Heart left ventricle (tissue), 16 donors: ENCODE measurements at regions not wholly inside any gene's neighbourhood (a gene's known extent, or its start where the extent isn't known, plus 50 kb on each side); places are given as distances from the start of the nearest gene placed in this dataset.

Experiments
- ATAC-seq, 4 donors: fragments of 200-7000 bp; cut with Tn5 transposase; one replicate each; pipeline ENCODE4 v1.9.1; 2020 to 2022; ENCODE audit warnings: moderate library complexity in 4 of 4, mild to moderate bottlenecking in 3 of 4, moderate number of reproducible peaks in 1 of 4
- DNase-seq, 5 donors: peaks; one replicate each; pipeline ENCODE4 v3.0.0-alpha.2; 2020
- H3K27ac ChIP-seq, 12 donors: fragments of 200-600 bp; sonication (generic) in 4 of 12; one replicate each; pipeline versions ENCODE4 v1.5.0 to v1.8.0; 2016 to 2022; ENCODE audit warnings: mild to moderate bottlenecking in 2 of 12
- H3K27me3 ChIP-seq, 9 donors: fragments of 200-600 bp; sonication (generic) in 2 of 9; one replicate each; pipeline versions ENCODE4 v1.5.1 to v1.8.0; 2016 to 2022; ENCODE audit warnings: mild to moderate bottlenecking in 3 of 9
- H3K36me3 ChIP-seq, 9 donors: fragments of 200-600 bp; sonication (generic) in 2 of 9; one replicate each; pipeline versions ENCODE4 v1.5.0 to v1.8.0; 2018 to 2022; ENCODE audit warnings: mild to moderate bottlenecking in 2 of 9
- H3K4me1 ChIP-seq, 12 donors: fragments of 200-600 bp; sonication (generic) in 4 of 12; one replicate each; pipeline versions ENCODE4 v1.5.0 to v1.8.0; 2016 to 2022; ENCODE audit warnings: mild to moderate bottlenecking in 3 of 12
- H3K4me3 ChIP-seq, 12 donors: fragments of 200-600 bp; sonication (generic) in 4 of 12; one replicate each; pipeline versions ENCODE4 v1.5.0 to v1.8.0; 2017 to 2022; ENCODE audit warnings: mild to moderate bottlenecking in 9 of 12, moderate library complexity in 4 of 12
- H3K9me3 ChIP-seq, 12 donors: fragments of 200-600 bp; sonication (generic) in 4 of 12; one replicate each; pipeline versions ENCODE4 v1.5.0 to v1.8.0; 2016 to 2022; ENCODE audit warnings: mild to moderate bottlenecking in 1 of 12
- POLR2A ChIP-seq, 2 donors: fragments of 450-650 bp; IDR thresholded peaks; one replicate each; pipeline ENCODE4 v1.6.1; 2017; ENCODE audit warnings: antibody characterized with exemption in 2 of 2, mild to moderate bottlenecking in 2 of 2, moderate library complexity in 2 of 2
- WGBS, 4 donors: extraction: QIAGEN DNeasy Blood & Tissue Kit in 2 of 4; methylation state at CpG; one replicate each; pipeline versions ENCODE4 v1.1.5 to v1.1.7; 2013 to 2018; 5-methylcytosine and 5-hydroxymethylcytosine counted together
- intact Hi-C, 10 donors: fragments of 100-400 bp; cut with DNase I; formaldehyde crosslinking; loops; one replicate each; pipeline versions ENCODE4 v1.11.1 to v1.14.2; 2022
- TF ChIP-seq, protein P1 (sequence below), 12 donors: fragments of 200-600 bp; sonication (generic) in 4 of 12; IDR thresholded peaks; one replicate each; pipeline versions ENCODE4 v1.5.0 to v1.8.0; 2018 to 2022; ENCODE audit warnings: antibody characterized with exemption in 12 of 12, mild to moderate bottlenecking in 5 of 12
- donor health status: ischemic (EF 13 %, LVEDD 7.1; RV severe dilation, severe dysfunction).
- donor health status: healthy with polysubstance abuse.
- donor health status: DM: no; HTN: yes; CAD: no.
- donor health status: DM: no; HTN: no; CAD: no.
- donor health status: ischemic (EF 25% LVEDD 6.9; RV normal size, moderate dysfunction).
- donor health status: ischemic (EF 25% LVEDD 5.7; RV mildly dilated, moderate dysfunction).
- donor health status: healthy.
- donor health status: DM: yes; HTN: yes; CAD: no.
- donor health status: ischemic (EF 35%, LVEDD 5.7; RV mildly dilated, moderate dysfunction).
- donor health status: nonischemic (EF 11% LVEDD 7.7; RV severe dilation, severe dysfunction).
- donor health status: DM: yes; HTN: yes; CAD: no.
- donor health status: PGD.
- donor health status: ischemic (EF 29% LVEDD 5.4; RV normal size, mild dysfunction).
- donor health status: nonischemic (EF 23%, LVEDD 6.1; RV moderate dilation, normal function).

DNA sequence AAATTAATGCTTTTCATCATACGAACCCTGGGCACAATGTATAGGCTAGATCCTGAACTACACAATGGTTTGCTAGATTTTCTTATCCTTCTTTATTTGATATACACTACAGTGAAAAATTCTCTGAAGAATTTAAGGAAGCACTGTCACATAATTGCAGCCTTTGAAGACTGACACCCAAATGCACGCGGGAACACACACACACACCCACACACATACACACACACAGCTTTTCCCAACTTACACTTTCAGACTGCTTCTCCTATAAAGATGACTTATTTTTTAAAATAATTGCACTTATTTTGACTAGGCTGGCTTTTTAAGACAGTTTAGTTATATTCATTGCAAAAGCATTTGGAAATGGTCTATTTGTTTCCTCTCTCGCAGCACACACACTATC, 70.0 kb upstream of the LRRN1 start:
- intact Hi-C loops = no loop called here
- DNase-seq = no peak
- H3K4me1 ChIP-seq = no peaks in the 10 kb centered on the region
- H3K36me3 ChIP-seq = no peaks in the 10 kb centered on the region
- no peak overlapping the region for H3K27ac ChIP-seq
- H3K27me3 ChIP-seq = no peaks in the 10 kb centered on the region
- no peaks in the 10 kb centered on the region for H3K9me3 ChIP-seq
- ATAC-seq = no peak
- no peak overlapping the region for H3K4me3 ChIP-seq
- TF ChIP-seq, protein P1, sequence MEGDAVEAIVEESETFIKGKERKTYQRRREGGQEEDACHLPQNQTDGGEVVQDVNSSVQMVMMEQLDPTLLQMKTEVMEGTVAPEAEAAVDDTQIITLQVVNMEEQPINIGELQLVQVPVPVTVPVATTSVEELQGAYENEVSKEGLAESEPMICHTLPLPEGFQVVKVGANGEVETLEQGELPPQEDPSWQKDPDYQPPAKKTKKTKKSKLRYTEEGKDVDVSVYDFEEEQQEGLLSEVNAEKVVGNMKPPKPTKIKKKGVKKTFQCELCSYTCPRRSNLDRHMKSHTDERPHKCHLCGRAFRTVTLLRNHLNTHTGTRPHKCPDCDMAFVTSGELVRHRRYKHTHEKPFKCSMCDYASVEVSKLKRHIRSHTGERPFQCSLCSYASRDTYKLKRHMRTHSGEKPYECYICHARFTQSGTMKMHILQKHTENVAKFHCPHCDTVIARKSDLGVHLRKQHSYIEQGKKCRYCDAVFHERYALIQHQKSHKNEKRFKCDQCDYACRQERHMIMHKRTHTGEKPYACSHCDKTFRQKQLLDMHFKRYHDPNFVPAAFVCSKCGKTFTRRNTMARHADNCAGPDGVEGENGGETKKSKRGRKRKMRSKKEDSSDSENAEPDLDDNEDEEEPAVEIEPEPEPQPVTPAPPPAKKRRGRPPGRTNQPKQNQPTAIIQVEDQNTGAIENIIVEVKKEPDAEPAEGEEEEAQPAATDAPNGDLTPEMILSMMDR (IDR thresholded peaks at IDR 0.05) = no peak
- no peak for TF ChIP-seq POLR2A (IDR thresholded peaks at IDR 0.05)
- 71 to 82% (median 72%) methylated on average over 4 of the region's 4 CpGs for WGBS, 4 donors

DNA sequence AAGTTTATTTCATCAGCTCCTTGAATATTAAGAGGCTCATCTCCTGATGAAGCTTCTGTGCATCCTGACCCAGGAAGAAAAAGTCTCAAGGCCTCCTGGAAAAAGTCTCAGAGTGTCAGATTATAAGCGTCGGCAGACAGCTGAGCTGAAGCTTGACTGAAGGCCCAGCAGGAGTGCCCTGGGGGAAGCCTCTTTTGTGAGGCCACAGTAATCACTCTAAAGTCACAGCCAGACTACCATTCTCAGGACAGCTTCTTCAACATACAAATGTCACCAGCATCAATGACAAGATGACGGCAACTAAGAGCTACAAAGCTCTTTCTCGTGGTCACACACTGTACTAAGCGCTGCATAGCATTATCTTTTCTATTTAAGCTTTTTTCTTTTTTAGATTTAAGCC, 72.7 kb upstream of the LRRN1 start:
- Histone ChIP-seq H3K9me3 (no peaks in the 10 kb centered on the region), H3K27ac (no peak overlapping the region), H3K27me3 (no peaks in the 10 kb centered on the region), H3K36me3 (no peaks in the 10 kb centered on the region), H3K4me1 (no peaks in the 10 kb centered on the region), H3K4me3 (no peak overlapping the region)
- no peak for ATAC-seq
- TF ChIP-seq, protein P1 (IDR thresholded peaks at IDR 0.05) = no peak
- no peak for TF ChIP-seq POLR2A (IDR thresholded peaks at IDR 0.05)
- 57 to 63% (median 61%) methylated on average over 5 of the region's 5 CpGs for WGBS, 4 donors
- DNase-seq = no peak
- intact Hi-C loops = no loop called here

DNA sequence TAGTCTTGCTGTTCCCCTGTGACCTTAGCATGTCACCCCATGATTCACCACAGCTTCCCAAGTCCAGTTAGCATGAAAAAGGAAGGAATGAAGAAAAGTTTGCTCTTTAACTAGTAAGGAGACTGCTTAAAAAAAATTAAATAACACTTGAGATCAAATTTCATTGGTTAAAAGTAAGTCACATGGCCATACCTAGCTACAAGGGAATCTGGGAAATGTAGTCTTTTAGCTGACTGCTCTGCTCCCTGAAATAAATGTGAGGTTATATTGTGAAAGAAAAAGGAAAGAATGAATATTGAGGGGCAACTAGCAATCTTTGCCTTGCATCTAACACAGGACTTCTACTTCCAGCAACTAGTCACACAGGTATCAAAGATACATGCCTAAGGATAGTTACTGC, 84.7 kb upstream of the LRRN1 start:
- no peak overlapping the region for H3K27ac ChIP-seq
- H3K27me3 ChIP-seq = no peaks in the 10 kb centered on the region
- no peak for DNase-seq
- H3K4me1 ChIP-seq = no peaks in the 10 kb centered on the region
- peaks cover 0 to 2% (median 0%) of the 10 kb centered on the region in 12 donors for H3K9me3 ChIP-seq
- H3K36me3 ChIP-seq = no peaks in the 10 kb centered on the region
- TF ChIP-seq, protein P1 (IDR thresholded peaks at IDR 0.05) = no peak
- TF ChIP-seq POLR2A (IDR thresholded peaks at IDR 0.05) = no peak
- no peak for ATAC-seq
- intact Hi-C loops = no loop called here
- no peak overlapping the region for H3K4me3 ChIP-seq

DNA sequence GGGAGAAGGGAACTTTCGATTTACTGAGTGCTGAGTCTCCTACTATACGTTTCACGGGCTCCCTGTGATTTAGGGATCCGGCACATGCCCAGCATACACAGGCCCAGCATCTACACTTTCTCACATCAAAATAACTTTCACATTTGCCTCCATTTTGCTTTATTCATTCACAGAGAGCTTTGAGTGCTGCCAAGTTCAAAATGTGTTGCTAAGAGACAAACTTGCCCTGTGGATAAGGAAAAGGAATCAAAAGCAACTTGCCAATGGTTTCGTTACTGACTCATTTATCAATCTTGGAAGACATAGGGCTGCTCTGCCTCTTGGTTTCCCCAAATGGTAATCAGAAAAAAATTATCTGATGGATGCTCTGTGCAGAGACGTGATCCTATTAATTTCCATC, 86.3 kb upstream of the LRRN1 start:
- 77 to 87% (median 85%) methylated on average over 6 of the region's 6 CpGs for WGBS, 4 donors
- no peaks in the 10 kb centered on the region for H3K4me1 ChIP-seq
- intact Hi-C loops = no loop called here
- H3K36me3 ChIP-seq = no peaks in the 10 kb centered on the region
- no peak overlapping the region for H3K27ac ChIP-seq
- ATAC-seq (no peak), DNase-seq (no peak)
- TF ChIP-seq, protein P1 (IDR thresholded peaks at IDR 0.05) = no peak
- TF ChIP-seq POLR2A (IDR thresholded peaks at IDR 0.05) = no peak
- no peaks in the 10 kb centered on the region for H3K9me3 ChIP-seq
- H3K4me3 ChIP-seq = no peak overlapping the region
- H3K27me3 ChIP-seq = no peaks in the 10 kb centered on the region
